ENCODE measurements at regions not wholly inside any gene's neighbourhood (a gene's known extent, or its start where the extent isn't known, plus 50 kb on each side); places are given as distances from the start of the nearest gene placed in this dataset.

GRCh38 chr3:59429198-59429597, 379.4 kb upstream of the CFAP20DC start:
- H3K27me3 ChIP-seq (ENCODE audit: control insufficient read depth in 5 of 5, insufficient read depth in 4 of 5, low read length in 5 of 5), result no peaks in the 10 kb centered on the region
- no peaks in the 10 kb centered on the region for H3K4me1 ChIP-seq (ENCODE audit: control insufficient read depth in 5 of 5, insufficient read depth in 5 of 5, low read length in 5 of 5)
- H3K4me3 ChIP-seq (ENCODE audit: low read depth in 1 of 5, low read length in 5 of 5), result no peak overlapping the region
- H3K36me3 ChIP-seq (ENCODE audit: control insufficient read depth in 5 of 5, insufficient read depth in 5 of 5, low read length in 5 of 5), result no peaks in the 10 kb centered on the region
- H3K9ac ChIP-seq (ENCODE audit: low read length in 5 of 5), result no peak overlapping the region
- no peak overlapping the region for H3K27ac ChIP-seq (ENCODE audit: low read depth, low read length)
- no peaks in the 10 kb centered on the region for H3K9me3 ChIP-seq (ENCODE audit: control insufficient read depth in 5 of 5, low read length in 5 of 5)

DNA sequence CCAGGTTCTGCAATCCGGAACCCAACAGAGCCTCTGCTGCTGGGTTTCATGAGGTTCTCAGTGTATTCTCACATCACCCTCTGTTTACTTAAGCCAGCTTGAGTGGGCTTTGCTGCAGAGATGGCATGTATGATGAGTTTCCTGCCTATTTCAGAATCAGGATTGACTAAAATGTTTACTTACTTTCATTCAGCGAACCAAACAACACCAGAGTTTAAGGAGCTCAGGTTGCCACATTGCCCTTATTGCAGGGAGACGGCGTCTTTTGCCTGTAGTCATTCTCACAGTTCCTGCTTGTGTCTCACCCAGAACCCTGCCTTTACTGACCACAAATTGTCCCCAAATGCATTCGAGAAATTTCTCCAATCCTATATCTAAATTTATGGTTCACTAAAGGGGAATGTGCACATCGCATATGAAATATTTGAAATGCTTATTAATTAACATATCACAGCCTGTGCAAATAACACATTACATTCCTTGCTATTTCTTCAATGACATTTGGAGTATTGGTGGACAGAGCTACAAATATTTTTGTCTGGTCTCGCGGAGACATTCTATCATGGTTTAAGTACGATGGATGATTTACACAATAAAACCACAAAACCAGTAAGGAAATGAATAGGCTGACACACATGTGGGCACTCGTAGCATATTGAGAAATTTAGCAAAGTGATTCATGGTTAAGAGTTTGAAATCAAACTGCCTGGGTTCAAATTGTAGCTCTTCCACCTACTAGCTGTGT, 377.2 kb upstream of the CFAP20DC start:
- no peak overlapping the region for H3K4me3 ChIP-seq (ENCODE audit: low read depth in 1 of 5, low read length in 5 of 5)
- H3K9me3 ChIP-seq (ENCODE audit: control insufficient read depth in 5 of 5, low read length in 5 of 5), result no peaks in the 10 kb centered on the region
- H3K4me1 ChIP-seq (ENCODE audit: control insufficient read depth in 5 of 5, insufficient read depth in 5 of 5, low read length in 5 of 5), result no peaks in the 10 kb centered on the region
- H3K27ac ChIP-seq (ENCODE audit: low read depth, low read length), result no peak overlapping the region
- H3K36me3 ChIP-seq (ENCODE audit: control insufficient read depth in 5 of 5, insufficient read depth in 5 of 5, low read length in 5 of 5), result no peaks in the 10 kb centered on the region
- no peak overlapping the region for H3K9ac ChIP-seq (ENCODE audit: low read length in 5 of 5)
- H3K27me3 ChIP-seq (ENCODE audit: control insufficient read depth in 5 of 5, insufficient read depth in 4 of 5, low read length in 5 of 5), result no peaks in the 10 kb centered on the region

DNA sequence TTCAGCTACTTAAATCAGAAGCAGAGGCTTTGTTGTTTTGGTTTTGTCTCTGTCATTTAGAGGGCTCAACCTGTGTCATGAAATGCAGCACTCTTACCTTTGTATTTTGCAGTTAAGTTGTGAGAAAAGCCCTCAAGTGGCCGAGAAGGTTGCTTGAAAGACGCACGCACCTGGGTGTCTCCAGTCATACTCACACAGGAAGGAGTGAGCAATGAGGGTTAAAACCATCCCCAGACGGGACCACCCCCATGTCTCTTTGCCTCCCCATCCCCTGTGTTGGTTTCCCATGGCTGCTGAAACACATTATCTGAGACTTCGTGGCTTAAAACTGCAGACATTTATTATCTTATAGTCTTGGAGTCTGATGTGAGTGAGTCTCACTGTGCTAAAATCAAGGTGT, 376.1 kb upstream of the CFAP20DC start:
- Histone ChIP-seq H3K4me1 (ENCODE audit: control insufficient read depth in 5 of 5, insufficient read depth in 5 of 5, low read length in 5 of 5) (no peaks in the 10 kb centered on the region), H3K4me3 (ENCODE audit: low read depth in 1 of 5, low read length in 5 of 5) (no peak overlapping the region), H3K9ac (ENCODE audit: low read length in 5 of 5) (no peak overlapping the region), H3K9me3 (ENCODE audit: control insufficient read depth in 5 of 5, low read length in 5 of 5) (no peaks in the 10 kb centered on the region), H3K27ac (ENCODE audit: low read depth, low read length) (no peak overlapping the region), H3K36me3 (ENCODE audit: control insufficient read depth in 5 of 5, insufficient read depth in 5 of 5, low read length in 5 of 5) (no peaks in the 10 kb centered on the region), H3K27me3 (ENCODE audit: control insufficient read depth in 5 of 5, insufficient read depth in 4 of 5, low read length in 5 of 5) (no peaks in the 10 kb centered on the region)

DNA sequence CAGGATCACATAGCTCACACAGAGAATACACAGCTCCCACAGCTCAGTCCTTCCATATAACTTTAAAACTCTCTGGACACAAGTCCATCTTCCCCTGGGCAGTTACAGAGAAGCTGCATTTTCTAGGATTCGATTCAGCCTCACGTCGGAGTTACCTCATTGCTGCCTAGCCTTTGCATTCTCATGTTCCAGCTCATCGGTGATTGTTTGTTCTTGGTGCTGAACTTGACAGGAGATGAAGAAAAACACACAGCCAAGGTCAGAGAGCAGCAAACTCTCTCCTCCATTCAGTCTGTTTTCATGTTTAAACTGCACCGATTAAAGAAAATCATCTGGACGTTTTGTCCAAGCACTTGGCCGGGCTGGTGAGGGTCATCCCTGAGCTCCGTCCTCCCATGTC, 375.5 kb upstream of the CFAP20DC start:
- H3K9me3 ChIP-seq (ENCODE audit: control insufficient read depth in 5 of 5, low read length in 5 of 5), result no peaks in the 10 kb centered on the region
- no peak overlapping the region for H3K27ac ChIP-seq (ENCODE audit: low read depth, low read length)
- H3K9ac ChIP-seq (ENCODE audit: low read length in 5 of 5), result no peak overlapping the region
- H3K4me1 ChIP-seq (ENCODE audit: control insufficient read depth in 5 of 5, insufficient read depth in 5 of 5, low read length in 5 of 5), result no peaks in the 10 kb centered on the region
- no peaks in the 10 kb centered on the region for H3K27me3 ChIP-seq (ENCODE audit: control insufficient read depth in 5 of 5, insufficient read depth in 4 of 5, low read length in 5 of 5)
- H3K36me3 ChIP-seq (ENCODE audit: control insufficient read depth in 5 of 5, insufficient read depth in 5 of 5, low read length in 5 of 5), result no peaks in the 10 kb centered on the region
- H3K4me3 ChIP-seq (ENCODE audit: low read depth in 1 of 5, low read length in 5 of 5), result no peak overlapping the region

- H3K4me1 ChIP-seq (ENCODE audit: control insufficient read depth in 5 of 5, insufficient read depth in 5 of 5, low read length in 5 of 5), result no peaks in the 10 kb centered on the region
Measured at GRCh38 chr3:59424268-59425010, 374.6 kb upstream of the CFAP20DC start.

GRCh38 chr3:59423707-59424106, 373.9 kb upstream of the CFAP20DC start:
- Histone ChIP-seq H3K4me3 (ENCODE audit: low read depth in 1 of 5, low read length in 5 of 5) (no peak overlapping the region), H3K27me3 (ENCODE audit: control insufficient read depth in 5 of 5, insufficient read depth in 4 of 5, low read length in 5 of 5) (no peaks in the 10 kb centered on the region), H3K9ac (ENCODE audit: low read length in 5 of 5) (no peak overlapping the region), H3K9me3 (ENCODE audit: control insufficient read depth in 5 of 5, low read length in 5 of 5) (no peaks in the 10 kb centered on the region), H3K4me1 (ENCODE audit: control insufficient read depth in 5 of 5, insufficient read depth in 5 of 5, low read length in 5 of 5) (no peaks in the 10 kb centered on the region), H3K27ac (ENCODE audit: low read depth, low read length) (no peak overlapping the region), H3K36me3 (ENCODE audit: control insufficient read depth in 5 of 5, insufficient read depth in 5 of 5, low read length in 5 of 5) (no peaks in the 10 kb centered on the region)

More at GRCh38 chr3:59424268-59425010, 374.6 kb upstream of the CFAP20DC start:
- H3K4me3 ChIP-seq (ENCODE audit: low read depth in 1 of 5, low read length in 5 of 5), result no peak overlapping the region
- no peaks in the 10 kb centered on the region for H3K36me3 ChIP-seq (ENCODE audit: control insufficient read depth in 5 of 5, insufficient read depth in 5 of 5, low read length in 5 of 5)
- H3K9me3 ChIP-seq (ENCODE audit: control insufficient read depth in 5 of 5, low read length in 5 of 5), result no peaks in the 10 kb centered on the region
- no peaks in the 10 kb centered on the region for H3K27me3 ChIP-seq (ENCODE audit: control insufficient read depth in 5 of 5, insufficient read depth in 4 of 5, low read length in 5 of 5)
- no peak overlapping the region for H3K27ac ChIP-seq (ENCODE audit: low read depth, low read length)
- no peak overlapping the region for H3K9ac ChIP-seq (ENCODE audit: low read length in 5 of 5)

DNA sequence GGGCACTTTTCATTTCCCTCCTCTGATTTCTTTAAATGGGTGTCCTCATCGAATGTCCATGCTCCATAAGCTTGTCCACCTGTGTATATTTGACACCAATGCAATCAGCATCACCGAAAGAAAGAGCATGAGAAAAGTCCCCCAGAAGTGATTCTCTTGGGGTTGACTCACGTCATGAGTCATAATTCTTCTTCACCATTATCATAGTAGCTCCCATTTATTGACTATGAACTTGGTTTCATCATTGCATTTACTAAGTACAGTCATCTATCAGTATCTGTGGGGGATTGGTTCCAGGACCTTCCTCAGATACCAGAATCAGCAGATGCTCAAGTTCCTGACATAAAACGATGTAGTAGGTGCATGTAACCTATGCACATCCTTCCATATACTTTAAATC, 372.5 kb upstream of the CFAP20DC start:
- no peaks in the 10 kb centered on the region for H3K27me3 ChIP-seq (ENCODE audit: control insufficient read depth in 5 of 5, insufficient read depth in 4 of 5, low read length in 5 of 5)
- no peak overlapping the region for H3K27ac ChIP-seq (ENCODE audit: low read depth, low read length)
- H3K36me3 ChIP-seq (ENCODE audit: control insufficient read depth in 5 of 5, insufficient read depth in 5 of 5, low read length in 5 of 5), result no peaks in the 10 kb centered on the region
- H3K9ac ChIP-seq (ENCODE audit: low read length in 5 of 5), result no peak overlapping the region
- no peaks in the 10 kb centered on the region for H3K9me3 ChIP-seq (ENCODE audit: control insufficient read depth in 5 of 5, low read length in 5 of 5)
- no peak overlapping the region for H3K4me3 ChIP-seq (ENCODE audit: low read depth in 1 of 5, low read length in 5 of 5)
- H3K4me1 ChIP-seq (ENCODE audit: control insufficient read depth in 5 of 5, insufficient read depth in 5 of 5, low read length in 5 of 5), result no peaks in the 10 kb centered on the region

DNA sequence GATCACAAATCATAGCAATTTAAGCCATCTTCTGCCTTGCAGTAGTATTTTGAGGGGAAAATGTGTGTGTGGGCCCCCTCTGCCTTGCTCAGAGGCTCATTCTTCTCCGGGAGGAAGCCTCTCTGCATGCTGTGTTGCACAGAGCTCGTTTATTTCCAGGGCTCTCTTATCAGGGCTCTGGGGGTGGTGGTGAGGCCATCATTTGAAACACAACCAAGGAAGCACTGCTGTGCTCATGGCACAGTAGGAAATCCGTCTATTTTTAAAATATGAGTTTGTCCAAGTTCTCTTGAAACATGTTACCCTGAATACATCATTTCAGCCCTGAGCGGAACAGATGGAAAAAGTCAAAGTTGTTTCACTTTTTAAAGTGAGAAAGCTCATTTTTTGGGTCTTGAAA, 369.0 kb upstream of the CFAP20DC start:
- Histone ChIP-seq H3K4me3 (ENCODE audit: low read depth in 1 of 5, low read length in 5 of 5) (no peak overlapping the region), H3K9me3 (ENCODE audit: control insufficient read depth in 5 of 5, low read length in 5 of 5) (no peaks in the 10 kb centered on the region), H3K36me3 (ENCODE audit: control insufficient read depth in 5 of 5, insufficient read depth in 5 of 5, low read length in 5 of 5) (no peaks in the 10 kb centered on the region), H3K27me3 (ENCODE audit: control insufficient read depth in 5 of 5, insufficient read depth in 4 of 5, low read length in 5 of 5) (no peaks in the 10 kb centered on the region), H3K4me1 (ENCODE audit: control insufficient read depth in 5 of 5, insufficient read depth in 5 of 5, low read length in 5 of 5) (no peaks in the 10 kb centered on the region), H3K9ac (ENCODE audit: low read length in 5 of 5) (no peak overlapping the region), H3K27ac (ENCODE audit: low read depth, low read length) (no peak overlapping the region)

DNA sequence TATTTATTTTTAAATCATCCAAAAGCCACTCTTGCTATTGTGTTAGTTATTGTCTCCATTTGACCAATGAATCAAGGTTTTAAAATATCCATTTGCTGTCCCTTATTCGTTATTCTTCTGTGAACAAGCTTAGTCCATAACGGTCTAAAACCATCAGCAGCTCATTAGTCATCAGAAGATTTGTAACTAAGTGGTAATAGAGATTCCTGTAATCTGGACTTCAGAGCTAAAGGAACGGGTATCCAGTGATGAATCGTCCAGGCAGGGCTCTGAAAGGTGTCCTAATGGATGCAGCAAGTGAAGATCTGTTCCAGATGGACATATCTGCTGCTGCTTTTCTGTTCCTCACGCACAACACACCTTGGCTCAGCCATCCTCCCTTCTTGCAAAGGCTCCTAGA, 362.7 kb upstream of the CFAP20DC start:
- no peaks in the 10 kb centered on the region for H3K36me3 ChIP-seq (ENCODE audit: control insufficient read depth in 5 of 5, insufficient read depth in 5 of 5, low read length in 5 of 5)
- H3K27me3 ChIP-seq (ENCODE audit: control insufficient read depth in 5 of 5, insufficient read depth in 4 of 5, low read length in 5 of 5), result no peaks in the 10 kb centered on the region
- no peaks in the 10 kb centered on the region for H3K9me3 ChIP-seq (ENCODE audit: control insufficient read depth in 5 of 5, low read length in 5 of 5)
- no peaks in the 10 kb centered on the region for H3K4me1 ChIP-seq (ENCODE audit: control insufficient read depth in 5 of 5, insufficient read depth in 5 of 5, low read length in 5 of 5)
- no peak overlapping the region for H3K4me3 ChIP-seq (ENCODE audit: low read depth in 1 of 5, low read length in 5 of 5)
- H3K9ac ChIP-seq (ENCODE audit: low read length in 5 of 5), result no peak overlapping the region
- no peak overlapping the region for H3K27ac ChIP-seq (ENCODE audit: low read depth, low read length)

DNA sequence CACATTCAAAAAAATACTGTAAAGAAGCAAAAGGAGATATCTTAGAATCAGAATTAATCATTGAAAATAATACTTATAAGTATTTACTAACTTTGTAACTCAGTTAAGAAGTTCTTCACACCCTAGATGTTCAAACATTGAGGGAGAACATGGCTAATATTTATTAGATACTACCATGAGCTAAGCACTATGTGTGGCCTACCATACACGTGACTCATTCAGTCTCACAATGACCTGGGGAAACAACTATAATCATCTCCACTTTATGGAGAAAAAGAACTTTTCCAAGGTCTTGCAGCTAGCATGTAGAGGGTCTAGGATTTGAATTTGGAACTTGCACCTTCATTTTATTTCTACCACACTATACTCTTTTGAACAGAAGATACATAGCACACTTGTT, 361.9 kb upstream of the CFAP20DC start:
- H3K9me3 ChIP-seq (ENCODE audit: control insufficient read depth in 5 of 5, low read length in 5 of 5), result no peaks in the 10 kb centered on the region

More for the DNA sequence above, 361.9 kb upstream of the CFAP20DC start:
- Histone ChIP-seq H3K9ac (ENCODE audit: low read length in 5 of 5) (no peak overlapping the region), H3K27me3 (ENCODE audit: control insufficient read depth in 5 of 5, insufficient read depth in 4 of 5, low read length in 5 of 5) (no peaks in the 10 kb centered on the region), H3K27ac (ENCODE audit: low read depth, low read length) (no peak overlapping the region), H3K4me1 (ENCODE audit: control insufficient read depth in 5 of 5, insufficient read depth in 5 of 5, low read length in 5 of 5) (no peaks in the 10 kb centered on the region), H3K4me3 (ENCODE audit: low read depth in 1 of 5, low read length in 5 of 5) (no peak overlapping the region), H3K36me3 (ENCODE audit: control insufficient read depth in 5 of 5, insufficient read depth in 5 of 5, low read length in 5 of 5) (no peaks in the 10 kb centered on the region)
